ENCODE measurements at regions not wholly inside any gene's neighbourhood (a gene's known extent, or its start where the extent isn't known, plus 50 kb on each side); places are given as distances from the start of the nearest gene placed in this dataset.

DNA sequence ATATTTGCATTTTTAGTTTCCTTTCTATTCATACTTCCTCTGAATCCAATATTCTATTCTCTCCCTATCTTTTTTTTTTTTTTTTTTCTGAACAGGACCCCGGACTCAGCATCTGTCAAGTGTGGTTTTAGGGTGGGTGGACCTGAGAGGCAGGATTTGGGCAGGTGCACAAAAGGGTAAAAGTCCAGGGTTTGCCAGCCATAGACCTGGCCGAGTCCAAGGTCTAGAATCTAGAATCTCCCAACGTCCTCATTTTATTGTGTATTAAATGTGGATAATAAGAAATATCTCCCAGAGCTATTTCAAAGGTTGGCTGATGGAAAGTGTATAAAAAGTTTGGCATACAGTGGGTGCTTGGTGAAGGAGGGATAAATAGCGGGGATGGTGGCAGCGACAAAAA, 273.3 kb upstream of the MAF start:
- H3K4me1 Mint-ChIP-seq = no peaks in the 10 kb centered on the region
- TF ChIP-seq, protein P1, sequence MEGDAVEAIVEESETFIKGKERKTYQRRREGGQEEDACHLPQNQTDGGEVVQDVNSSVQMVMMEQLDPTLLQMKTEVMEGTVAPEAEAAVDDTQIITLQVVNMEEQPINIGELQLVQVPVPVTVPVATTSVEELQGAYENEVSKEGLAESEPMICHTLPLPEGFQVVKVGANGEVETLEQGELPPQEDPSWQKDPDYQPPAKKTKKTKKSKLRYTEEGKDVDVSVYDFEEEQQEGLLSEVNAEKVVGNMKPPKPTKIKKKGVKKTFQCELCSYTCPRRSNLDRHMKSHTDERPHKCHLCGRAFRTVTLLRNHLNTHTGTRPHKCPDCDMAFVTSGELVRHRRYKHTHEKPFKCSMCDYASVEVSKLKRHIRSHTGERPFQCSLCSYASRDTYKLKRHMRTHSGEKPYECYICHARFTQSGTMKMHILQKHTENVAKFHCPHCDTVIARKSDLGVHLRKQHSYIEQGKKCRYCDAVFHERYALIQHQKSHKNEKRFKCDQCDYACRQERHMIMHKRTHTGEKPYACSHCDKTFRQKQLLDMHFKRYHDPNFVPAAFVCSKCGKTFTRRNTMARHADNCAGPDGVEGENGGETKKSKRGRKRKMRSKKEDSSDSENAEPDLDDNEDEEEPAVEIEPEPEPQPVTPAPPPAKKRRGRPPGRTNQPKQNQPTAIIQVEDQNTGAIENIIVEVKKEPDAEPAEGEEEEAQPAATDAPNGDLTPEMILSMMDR (IDR thresholded peaks at IDR 0.05; ENCODE audit: unreplicated experiment in 3 of 3) = no peak
- H3K36me3 Mint-ChIP-seq (ENCODE audit: low read depth) = no peaks in the 10 kb centered on the region
- H3K27ac Mint-ChIP-seq = no peak overlapping the region
- peaks cover 7% of the 10 kb centered on the region for H3K27me3 Mint-ChIP-seq (ENCODE audit: low read depth)
- H3K9me3 Mint-ChIP-seq = no peaks in the 10 kb centered on the region
- H3K4me3 Mint-ChIP-seq = no peak overlapping the region

DNA sequence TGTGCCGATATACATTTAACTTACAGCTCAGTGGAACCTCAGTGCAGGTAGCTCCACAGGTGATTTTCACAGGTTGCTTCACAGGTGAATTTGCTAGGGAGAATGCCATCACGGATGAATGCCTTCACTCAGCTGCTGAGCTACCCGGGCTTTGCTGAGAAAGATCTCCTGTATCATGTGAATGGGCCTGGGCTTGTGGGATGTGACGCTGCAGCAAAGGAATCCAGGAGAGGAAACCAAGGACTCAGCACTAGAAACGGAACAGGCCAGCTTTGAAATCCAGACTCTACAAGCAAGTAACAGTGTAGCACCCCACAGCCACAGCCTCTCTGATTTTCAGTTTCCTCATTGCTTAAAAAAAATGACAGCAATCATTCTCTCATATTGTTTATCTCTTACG, 271.4 kb upstream of the MAF start:
- TF ChIP-seq, protein P1 (IDR thresholded peaks at IDR 0.05; ENCODE audit: unreplicated experiment in 3 of 3) = no peak
- Mint-ChIP-seq H3K9me3 (no peaks in the 10 kb centered on the region), H3K4me1 (no peaks in the 10 kb centered on the region), H3K27me3 (ENCODE audit: low read depth) (peaks cover 3% of the 10 kb centered on the region), H3K36me3 (ENCODE audit: low read depth) (no peaks in the 10 kb centered on the region), H3K27ac (no peak overlapping the region), H3K4me3 (no peak overlapping the region)

DNA sequence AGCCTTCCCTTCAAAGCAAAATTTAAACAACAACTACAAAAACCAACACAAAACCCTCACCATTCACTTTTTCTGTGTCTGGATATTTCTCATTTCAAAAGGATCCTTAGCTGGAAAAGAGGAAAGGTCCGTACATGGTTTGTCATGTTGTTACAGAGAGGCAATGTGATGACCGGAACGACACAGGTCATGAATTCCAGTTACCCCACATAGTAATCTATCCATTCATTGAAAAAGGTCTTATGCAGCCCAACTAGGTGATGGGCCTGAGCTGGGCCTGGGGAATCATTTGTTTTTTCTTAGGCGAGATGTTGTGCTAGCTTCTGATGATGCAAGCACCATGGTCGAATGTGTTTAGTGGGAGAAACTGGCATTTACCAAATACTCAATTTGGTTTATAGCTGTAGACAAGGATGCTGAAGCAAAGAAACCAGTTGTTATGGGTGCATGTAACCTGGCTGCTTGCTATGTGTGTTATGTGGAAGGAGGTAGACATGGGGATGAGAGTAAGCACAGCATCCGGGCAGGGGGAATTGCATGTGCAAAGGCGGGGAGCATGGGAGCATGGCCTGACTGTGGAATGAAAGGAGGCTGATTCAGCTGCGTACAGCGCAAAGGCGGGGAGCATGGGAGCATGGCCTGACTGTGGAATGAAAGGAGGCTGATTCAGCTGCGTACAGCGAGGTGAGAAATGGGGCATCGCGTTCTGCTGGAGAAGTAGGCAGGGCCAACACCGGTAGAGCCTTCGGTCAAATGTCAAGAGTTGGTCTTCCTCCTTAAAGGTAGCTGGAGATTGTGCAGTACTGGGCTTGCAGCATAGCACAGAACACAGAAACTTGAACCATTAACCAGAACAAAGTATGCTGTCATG, 269.7 kb upstream of the MAF start:
- H3K4me1 Mint-ChIP-seq = no peaks in the 10 kb centered on the region
- H3K27ac Mint-ChIP-seq = no peak overlapping the region
- H3K36me3 Mint-ChIP-seq (ENCODE audit: low read depth) = no peaks in the 10 kb centered on the region
- H3K27me3 Mint-ChIP-seq (ENCODE audit: low read depth) = peaks cover 3% of the 10 kb centered on the region
- TF ChIP-seq, protein P1 (IDR thresholded peaks at IDR 0.05; ENCODE audit: unreplicated experiment in 3 of 3) = no peak
- no peak overlapping the region for H3K4me3 Mint-ChIP-seq
- no peaks in the 10 kb centered on the region for H3K9me3 Mint-ChIP-seq

DNA sequence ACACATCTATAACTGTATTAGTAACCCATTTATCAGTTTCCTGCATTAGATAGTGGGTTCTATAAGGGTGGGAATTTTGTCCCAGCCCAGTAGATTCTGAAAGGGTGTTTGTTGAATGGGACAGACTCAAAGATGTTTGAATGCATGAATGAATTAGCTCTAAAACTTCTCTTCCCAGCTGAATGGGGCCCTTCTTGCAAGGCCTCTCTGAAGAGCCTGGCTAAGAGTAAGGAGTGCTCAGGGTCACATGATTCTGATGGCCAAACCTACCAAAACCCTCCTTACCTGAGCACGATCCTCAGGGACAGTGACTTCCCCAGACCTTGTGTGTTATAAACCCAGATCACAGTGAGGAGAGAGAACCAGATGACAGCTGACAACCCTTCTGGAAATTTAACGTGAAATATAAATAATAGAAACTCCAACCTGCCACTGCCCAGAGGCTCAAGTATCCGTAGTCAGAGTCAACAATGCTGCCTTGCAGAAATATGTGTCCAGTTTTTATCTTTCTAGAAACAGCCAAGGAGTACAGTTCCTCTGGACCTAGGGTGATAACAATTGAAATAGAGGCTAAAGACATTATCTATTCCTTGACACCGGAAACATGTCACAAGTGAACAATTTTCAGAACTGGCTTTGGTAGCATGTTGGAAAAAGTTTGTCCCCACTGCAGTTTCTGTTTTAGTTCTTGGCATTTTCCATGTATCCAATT, 268.9 kb upstream of the MAF start:
- Mint-ChIP-seq H3K27ac (no peak overlapping the region), H3K36me3 (ENCODE audit: low read depth) (no peaks in the 10 kb centered on the region), H3K4me3 (no peak overlapping the region), H3K27me3 (ENCODE audit: low read depth) (peaks cover 3% of the 10 kb centered on the region), H3K4me1 (no peaks in the 10 kb centered on the region), H3K9me3 (no peaks in the 10 kb centered on the region)
- TF ChIP-seq, protein P1 (IDR thresholded peaks at IDR 0.05; ENCODE audit: unreplicated experiment in 3 of 3) = no peak

DNA sequence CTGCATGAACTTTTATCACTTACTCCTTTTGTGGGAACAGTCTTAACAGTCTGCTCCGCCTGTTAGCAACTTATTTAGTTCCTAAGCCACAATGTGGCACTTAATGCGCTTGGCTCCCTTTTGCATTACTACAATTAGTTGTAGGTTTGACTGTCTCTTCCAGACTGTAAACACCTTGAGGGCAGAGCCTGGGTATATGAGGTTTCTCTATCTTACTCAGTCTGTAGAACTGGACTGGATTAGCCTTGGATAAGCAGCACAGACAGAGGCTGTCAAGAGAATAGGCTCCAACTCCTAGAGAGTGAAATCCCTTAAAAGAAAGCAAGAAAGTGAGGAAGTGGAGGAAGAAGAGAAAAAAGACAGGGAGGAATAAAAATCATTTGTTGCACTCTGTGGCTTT, 268.3 kb upstream of the MAF start:
- Mint-ChIP-seq H3K36me3 (ENCODE audit: low read depth) (no peaks in the 10 kb centered on the region), H3K27ac (no peak overlapping the region), H3K4me1 (no peaks in the 10 kb centered on the region), H3K4me3 (no peak overlapping the region), H3K27me3 (ENCODE audit: low read depth) (peaks cover 3% of the 10 kb centered on the region), H3K9me3 (no peaks in the 10 kb centered on the region)
- TF ChIP-seq, protein P1 (IDR thresholded peaks at IDR 0.05; ENCODE audit: unreplicated experiment in 3 of 3) = no peak

Measured in nephron (organoid).